ENCODE measurements at regions not wholly inside any gene's neighbourhood (a gene's known extent, or its start where the extent isn't known, plus 50 kb on each side); places are given as distances from the start of the nearest gene placed in this dataset.
"Not testable (repeated sequence)": the region's sequence is repeated elsewhere in the genome, so short reads cannot be mapped to it uniquely, and the experiment has no call there.

- DNase-seq: no peak
Observed at GRCh38 chr7:152905949-152906348, 146.4 kb downstream of the ACTR3B start.

- no peak for DNase-seq
Observed at GRCh38 chr7:152907042-152907761, 147.7 kb downstream of the ACTR3B start.

- no peak for DNase-seq
Observed at GRCh38 chr7:152909280-152909679, 149.7 kb downstream of the ACTR3B start.

GRCh38 chr7:152909683-152910544 is 150.4 kb downstream of the ACTR3B start:
- no peak for DNase-seq

GRCh38 chr7:152910545-152911225 is 151.1 kb downstream of the ACTR3B start:
- DNase-seq: no peak

GRCh38 chr7:152911226-152911560 is 151.6 kb downstream of the ACTR3B start:
- DNase-seq: no peak

GRCh38 chr7:152911922-152912321 is 152.4 kb downstream of the ACTR3B start:
- DNase-seq: no peak

- no peak for DNase-seq
Observed at GRCh38 chr7:152912511-152912910, 153.0 kb downstream of the ACTR3B start.

GRCh38 chr7:152913492-152913891 is 153.9 kb downstream of the ACTR3B start:
- DNase-seq: no peak

- no peak for DNase-seq
Observed at GRCh38 chr7:152914014-152914844, 154.7 kb downstream of the ACTR3B start.

GRCh38 chr7:152914845-152915102 is 155.2 kb downstream of the ACTR3B start:
- DNase-seq: not testable (repeated sequence)

GRCh38 chr7:152922318-152923081 is 162.9 kb downstream of the ACTR3B start:
- DNase-seq: no peak

GRCh38 chr7:152923711-152924110 is 164.2 kb downstream of the ACTR3B start:
- no peak for DNase-seq

- DNase-seq: peak; percentile 30
Observed at GRCh38 chr7:152924238-152924637, 164.7 kb downstream of the ACTR3B start.

- DNase-seq: no peak
Observed at GRCh38 chr7:152924826-152925411, 165.4 kb downstream of the ACTR3B start.

- no peak for DNase-seq
Observed at GRCh38 chr7:152925412-152926147, 166.0 kb downstream of the ACTR3B start.

- no peak for DNase-seq
Observed at GRCh38 chr7:152931633-152932032, 172.1 kb downstream of the ACTR3B start.

GRCh38 chr7:152937282-152937681 is 177.7 kb downstream of the ACTR3B start:
- no peak for DNase-seq

- DNase-seq: not testable (repeated sequence)
Observed at GRCh38 chr7:152946616-152947015, 187.1 kb downstream of the ACTR3B start.

GRCh38 chr7:152947686-152948085 is 188.1 kb downstream of the ACTR3B start:
- DNase-seq: no peak

GRCh38 chr7:152949253-152949652 is 189.7 kb downstream of the ACTR3B start:
- no peak for DNase-seq
